ENCODE measurements at regions not wholly inside any gene's neighbourhood (a gene's known extent, or its start where the extent isn't known, plus 50 kb on each side); places are given as distances from the start of the nearest gene placed in this dataset.

DNA sequence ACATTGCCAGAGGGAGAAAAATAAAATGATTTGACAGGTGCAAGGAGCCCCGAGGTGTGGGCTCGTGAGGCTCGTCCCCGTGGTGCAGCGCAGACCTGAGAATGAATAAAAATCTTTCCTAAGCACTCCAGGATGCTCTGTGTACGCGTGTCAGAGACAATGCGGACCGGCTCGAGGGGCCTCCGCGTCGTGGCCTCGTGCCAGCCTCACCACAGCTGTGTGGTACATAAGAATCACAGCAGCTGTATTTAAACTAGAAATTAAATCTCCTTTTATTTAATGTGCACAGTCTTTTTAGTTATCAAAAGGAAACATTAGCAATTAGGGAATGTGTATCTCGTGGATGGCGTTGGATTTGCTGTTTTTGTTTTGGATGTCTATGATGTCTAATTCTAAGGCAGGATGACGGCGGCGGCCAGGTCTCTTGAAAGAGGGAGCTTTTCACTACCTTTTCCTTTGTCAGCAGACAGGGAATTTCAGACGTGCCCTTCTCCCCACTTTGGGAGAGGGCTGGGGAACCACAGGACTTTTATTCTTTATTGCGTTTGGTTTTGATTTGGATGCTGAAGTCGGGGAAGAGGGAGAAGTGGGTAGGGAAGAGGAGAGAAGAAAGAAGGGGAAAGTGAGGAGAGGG is 365.3 kb upstream of the SHH start:
- no peak for DNase-seq (ENCODE audit: low read depth)
- TF ChIP-seq CTCF (conservative IDR thresholded peaks at IDR 0.05; ENCODE audit: low read depth, low read length) = no peak
- H3K4me3 ChIP-seq (ENCODE audit: low read depth, low read length) = no peak overlapping the region

DNA sequence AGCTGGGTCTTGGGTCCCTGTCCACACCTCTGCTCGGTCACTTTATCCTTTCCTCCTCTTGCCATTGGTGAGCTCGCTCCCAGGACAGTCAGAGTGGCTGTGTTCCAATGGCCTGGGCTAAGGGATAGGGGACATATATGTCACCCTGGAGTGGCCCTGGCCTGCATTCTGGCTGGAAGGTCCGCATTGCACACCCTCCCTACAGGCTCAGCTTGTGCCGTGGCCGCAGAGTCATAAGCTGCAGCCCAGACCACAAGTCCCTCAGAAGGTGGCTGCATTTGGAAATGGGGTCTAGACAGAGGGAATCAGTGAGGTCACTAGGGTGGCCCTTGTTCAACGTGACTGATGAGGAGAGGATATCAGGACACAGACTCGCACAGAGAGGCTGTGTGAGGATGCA is 363.8 kb upstream of the SHH start:
- DNase-seq (ENCODE audit: low read depth) = no peak
- no peak overlapping the region for H3K4me3 ChIP-seq (ENCODE audit: low read depth, low read length)
- no peak for TF ChIP-seq CTCF (conservative IDR thresholded peaks at IDR 0.05; ENCODE audit: low read depth, low read length)

DNA sequence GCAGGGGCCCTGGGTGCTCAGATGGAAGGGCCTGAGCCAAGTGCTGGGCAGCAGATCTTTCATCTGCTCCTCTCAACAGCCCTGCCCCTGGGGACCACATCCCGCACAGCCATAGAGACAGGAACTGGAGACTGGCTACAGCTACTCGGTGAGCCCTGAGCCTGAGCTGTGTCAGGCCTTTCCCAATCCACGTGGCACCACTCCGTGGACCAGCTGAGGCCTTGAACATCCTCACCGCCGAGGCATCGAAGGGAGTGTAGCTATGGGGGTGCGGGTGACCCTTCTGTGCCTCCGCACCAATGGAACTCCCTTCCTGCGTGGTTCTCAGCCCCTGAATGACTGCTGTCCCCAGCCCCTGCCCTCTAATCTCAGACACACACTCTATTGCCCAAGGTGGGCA is 362.7 kb upstream of the SHH start:
- TF ChIP-seq CTCF (conservative IDR thresholded peaks at IDR 0.05; ENCODE audit: low read depth, low read length) = no peak
- no peak for DNase-seq (ENCODE audit: low read depth)
- no peak overlapping the region for H3K4me3 ChIP-seq (ENCODE audit: low read depth, low read length)

- H3K4me3 ChIP-seq (ENCODE audit: low read depth, low read length) = no peak overlapping the region
- no peak for DNase-seq (ENCODE audit: low read depth)
- no peak for TF ChIP-seq CTCF (conservative IDR thresholded peaks at IDR 0.05; ENCODE audit: low read depth, low read length)
Measured at GRCh38 chr7:156174428-156174827, 362.2 kb upstream of the SHH start.

DNA sequence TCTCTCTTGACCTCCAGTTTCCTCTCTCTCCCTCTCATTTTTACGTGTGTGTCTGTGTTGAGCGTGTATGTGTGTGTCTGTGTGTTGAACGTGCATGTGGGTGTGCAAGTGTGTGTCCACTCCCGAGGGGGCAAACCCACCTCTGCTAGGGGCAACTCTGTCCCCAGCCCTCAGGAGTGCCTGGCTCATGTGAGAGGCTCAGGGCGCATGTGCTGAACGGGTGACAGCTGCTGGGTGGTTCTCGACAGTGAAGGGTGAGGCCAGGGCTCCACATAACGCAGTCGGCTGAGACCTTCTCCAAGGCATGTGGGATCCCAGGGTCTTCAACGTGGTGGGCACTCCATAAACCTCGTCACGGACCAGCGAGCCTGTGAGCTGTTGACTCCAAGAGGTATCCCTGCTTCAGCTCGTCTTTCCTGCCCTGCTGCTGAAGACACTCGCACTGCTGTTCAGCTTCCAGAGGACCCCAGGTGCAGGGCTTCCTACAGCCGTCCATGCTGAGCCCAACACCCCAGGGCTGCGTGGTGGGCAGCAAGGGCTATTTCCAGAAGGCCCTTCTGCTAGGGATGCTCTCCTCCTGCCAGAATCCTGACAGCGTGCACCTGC is 361.6 kb upstream of the SHH start:
- DNase-seq (ENCODE audit: low read depth) = no peak
- TF ChIP-seq CTCF (conservative IDR thresholded peaks at IDR 0.05; ENCODE audit: low read depth, low read length) = no peak
- no peak overlapping the region for H3K4me3 ChIP-seq (ENCODE audit: low read depth, low read length)

- H3K4me3 ChIP-seq (ENCODE audit: low read depth, low read length) = no peak overlapping the region
- no peak for TF ChIP-seq CTCF (conservative IDR thresholded peaks at IDR 0.05; ENCODE audit: low read depth, low read length)
- no peak for DNase-seq (ENCODE audit: low read depth)
Measured at GRCh38 chr7:156173346-156173745, 361.1 kb upstream of the SHH start.

DNA sequence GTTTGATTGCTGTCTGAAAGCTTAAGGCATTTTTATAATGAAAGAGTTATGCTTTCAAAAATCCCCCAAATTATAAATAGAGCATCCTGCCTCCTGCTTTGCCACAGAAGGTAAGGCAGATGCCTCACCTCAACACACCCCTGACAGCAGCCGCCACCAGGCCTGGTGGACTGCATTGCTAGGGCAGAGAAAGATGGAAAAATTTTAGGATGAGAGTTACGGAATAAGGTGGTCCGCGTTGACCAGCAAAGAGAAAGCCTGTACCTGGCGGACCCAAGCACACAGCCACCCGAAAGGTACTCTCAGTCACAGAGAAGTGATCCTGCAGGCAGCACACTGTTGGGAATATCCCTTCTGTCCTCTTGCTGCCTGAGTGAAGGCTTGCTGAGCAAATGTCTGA is 360.4 kb upstream of the SHH start:
- no peak for DNase-seq (ENCODE audit: low read depth)
- H3K4me3 ChIP-seq (ENCODE audit: low read depth, low read length) = no peak overlapping the region
- TF ChIP-seq CTCF (conservative IDR thresholded peaks at IDR 0.05; ENCODE audit: low read depth, low read length) = no peak

All from epithelial cell of proximal tubule (primary cell).